ENCODE measurements at regions not wholly inside any gene's neighbourhood (a gene's known extent, or its start where the extent isn't known, plus 50 kb on each side); places are given as distances from the start of the nearest gene placed in this dataset.

GRCh38 chr2:8389431-8390108, 292.3 kb upstream of the ID2 start:
- no peaks in the 10 kb centered on the region for H4K20me1 ChIP-seq (ENCODE audit: insufficient read depth)
- no peak overlapping the region for H3K27ac ChIP-seq
- in situ Hi-C loops (cut with MboI), result no loop called here
- H2AFZ ChIP-seq, result no peak overlapping the region
- TF ChIP-seq EZH2phosphoT487 (IDR thresholded peaks at IDR 0.05; ENCODE audit: insufficient read depth, low read depth) (no peak), EZH2 (IDR thresholded peaks at IDR 0.05; ENCODE audit: insufficient read depth, poor library complexity, severe bottlenecking) (no peak)
- no peaks in the 10 kb centered on the region for H3K27me3 ChIP-seq (replicated peaks; ENCODE audit: insufficient read depth)
- no peaks in the 10 kb centered on the region for H3K9me2 ChIP-seq (ENCODE audit: insufficient read depth)
- peak; percentile 65 for DNase-seq
- no peaks in the 10 kb centered on the region for H3K79me2 ChIP-seq (ENCODE audit: insufficient read depth)
- peaks cover 8% of the 10 kb centered on the region; the same call in 1 of the 2 replicates for H3K4me1 ChIP-seq (ENCODE audit: insufficient read depth)
- H3K4me2 ChIP-seq (ENCODE audit: unreplicated experiment), result peak overlapping the region; percentile 11
- 80% methylated on average over 4 of the region's 4 CpGs for WGBS, 2 experiments (ENCODE audit: low coverage in 1 of 2, low lambda C conversion rate in 2 of 2, missing lambda C conversion rate in 2 of 2)
- 0 out of 2 replicates have a peak, but pooled peaks cover 7% of the 10 kb centered on the region for H3F3A ChIP-seq (ENCODE audit: insufficient read depth)
- no peak overlapping the region for H3K4me3 ChIP-seq
- no peak overlapping the region for H3K9ac ChIP-seq
- no peaks in the 10 kb centered on the region for H3K36me3 ChIP-seq (ENCODE audit: low read depth)
- no peaks in the 10 kb centered on the region for H3K9me3 ChIP-seq (ENCODE audit: low read depth)

GRCh38 chr2:8391126-8391525, 290.7 kb upstream of the ID2 start:
- H3K27me3 ChIP-seq (replicated peaks; ENCODE audit: insufficient read depth), result no peaks in the 10 kb centered on the region
- H3F3A ChIP-seq (ENCODE audit: insufficient read depth), result 0 out of 2 replicates have a peak, but pooled peaks cover 7% of the 10 kb centered on the region
- no peaks in the 10 kb centered on the region for H3K9me2 ChIP-seq (ENCODE audit: insufficient read depth)
- WGBS, 2 experiments (ENCODE audit: low coverage in 1 of 2, low lambda C conversion rate in 2 of 2, missing lambda C conversion rate in 2 of 2), result 94 to 100% methylated on average over 2 of the region's 2 CpGs
- no peaks in the 10 kb centered on the region for H3K79me2 ChIP-seq (ENCODE audit: insufficient read depth)
- no peak for DNase-seq
- H3K4me3 ChIP-seq, result no peak overlapping the region
- H4K20me1 ChIP-seq (ENCODE audit: insufficient read depth), result no peaks in the 10 kb centered on the region
- in situ Hi-C loops (cut with MboI), result no loop called here
- no peak overlapping the region for H3K27ac ChIP-seq
- H3K36me3 ChIP-seq (ENCODE audit: low read depth), result no peaks in the 10 kb centered on the region
- no peak for TF ChIP-seq EZH2 (IDR thresholded peaks at IDR 0.05; ENCODE audit: insufficient read depth, poor library complexity, severe bottlenecking)
- no peak for TF ChIP-seq EZH2phosphoT487 (IDR thresholded peaks at IDR 0.05; ENCODE audit: insufficient read depth, low read depth)
- H3K9me3 ChIP-seq (ENCODE audit: low read depth), result no peaks in the 10 kb centered on the region
- H2AFZ ChIP-seq, result no peak overlapping the region
- H3K4me1 ChIP-seq (ENCODE audit: insufficient read depth), result peaks cover 8% of the 10 kb centered on the region; the same call in 1 of the 2 replicates
- no peak overlapping the region for H3K4me2 ChIP-seq (ENCODE audit: unreplicated experiment)
- no peak overlapping the region for H3K9ac ChIP-seq

- TF ChIP-seq EZH2phosphoT487 (IDR thresholded peaks at IDR 0.05; ENCODE audit: insufficient read depth, low read depth), result no peak
- no peak for TF ChIP-seq EZH2 (IDR thresholded peaks at IDR 0.05; ENCODE audit: insufficient read depth, poor library complexity, severe bottlenecking)
- Histone ChIP-seq H2AFZ (no peak overlapping the region), H3K27ac (no peak overlapping the region), H3K4me2 (ENCODE audit: unreplicated experiment) (no peak overlapping the region), H3K9me3 (ENCODE audit: low read depth) (no peaks in the 10 kb centered on the region), H4K20me1 (ENCODE audit: insufficient read depth) (no peaks in the 10 kb centered on the region), H3K4me3 (no peak overlapping the region), H3K36me3 (ENCODE audit: low read depth) (no peaks in the 10 kb centered on the region), H3K79me2 (ENCODE audit: insufficient read depth) (no peaks in the 10 kb centered on the region), H3K4me1 (ENCODE audit: insufficient read depth) (peaks cover 8% of the 10 kb centered on the region; the same call in 1 of the 2 replicates), H3K9ac (no peak overlapping the region), H3F3A (ENCODE audit: insufficient read depth) (0 out of 2 replicates have a peak, but pooled peaks cover 7% of the 10 kb centered on the region), H3K27me3 (replicated peaks; ENCODE audit: insufficient read depth) (no peaks in the 10 kb centered on the region), H3K9me2 (ENCODE audit: insufficient read depth) (no peaks in the 10 kb centered on the region)
- DNase-seq, result no peak
- in situ Hi-C loops (cut with MboI), result no loop called here
- 94 to 96% methylated on average over 3 of the region's 3 CpGs for WGBS, 2 experiments (ENCODE audit: low coverage in 1 of 2, low lambda C conversion rate in 2 of 2, missing lambda C conversion rate in 2 of 2)
Observed at GRCh38 chr2:8391584-8391983, 290.3 kb upstream of the ID2 start.

GRCh38 chr2:8392098-8392866, 289.6 kb upstream of the ID2 start:
- H3F3A ChIP-seq (ENCODE audit: insufficient read depth), result 0 out of 2 replicates have a peak, but pooled peaks cover 7% of the 10 kb centered on the region
- H3K4me2 ChIP-seq (ENCODE audit: unreplicated experiment), result no peak overlapping the region
- no peak overlapping the region for H3K4me3 ChIP-seq
- H3K27ac ChIP-seq, result no peak overlapping the region
- H3K9me2 ChIP-seq (ENCODE audit: insufficient read depth), result no peaks in the 10 kb centered on the region
- H3K4me1 ChIP-seq (ENCODE audit: insufficient read depth), result peaks cover 8% of the 10 kb centered on the region; the same call in 1 of the 2 replicates
- no peak for DNase-seq
- TF ChIP-seq EZH2 (IDR thresholded peaks at IDR 0.05; ENCODE audit: insufficient read depth, poor library complexity, severe bottlenecking) (no peak), EZH2phosphoT487 (IDR thresholded peaks at IDR 0.05; ENCODE audit: insufficient read depth, low read depth) (no peak)
- in situ Hi-C loops (cut with MboI), result no loop called here
- no peaks in the 10 kb centered on the region for H3K9me3 ChIP-seq (ENCODE audit: low read depth)
- H4K20me1 ChIP-seq (ENCODE audit: insufficient read depth), result no peaks in the 10 kb centered on the region
- WGBS, 2 experiments (ENCODE audit: low coverage in 1 of 2, low lambda C conversion rate in 2 of 2, missing lambda C conversion rate in 2 of 2), result 87 to 94% methylated on average over 12 of the region's 12 CpGs
- no peaks in the 10 kb centered on the region for H3K36me3 ChIP-seq (ENCODE audit: low read depth)
- no peaks in the 10 kb centered on the region for H3K79me2 ChIP-seq (ENCODE audit: insufficient read depth)
- H3K27me3 ChIP-seq (replicated peaks; ENCODE audit: insufficient read depth), result no peaks in the 10 kb centered on the region
- H2AFZ ChIP-seq, result no peak overlapping the region
- no peak overlapping the region for H3K9ac ChIP-seq

Data from GM23248 (cell line).